ENCODE measurements at regions not wholly inside any gene's neighbourhood (a gene's known extent, or its start where the extent isn't known, plus 50 kb on each side); places are given as distances from the start of the nearest gene placed in this dataset.

DNA sequence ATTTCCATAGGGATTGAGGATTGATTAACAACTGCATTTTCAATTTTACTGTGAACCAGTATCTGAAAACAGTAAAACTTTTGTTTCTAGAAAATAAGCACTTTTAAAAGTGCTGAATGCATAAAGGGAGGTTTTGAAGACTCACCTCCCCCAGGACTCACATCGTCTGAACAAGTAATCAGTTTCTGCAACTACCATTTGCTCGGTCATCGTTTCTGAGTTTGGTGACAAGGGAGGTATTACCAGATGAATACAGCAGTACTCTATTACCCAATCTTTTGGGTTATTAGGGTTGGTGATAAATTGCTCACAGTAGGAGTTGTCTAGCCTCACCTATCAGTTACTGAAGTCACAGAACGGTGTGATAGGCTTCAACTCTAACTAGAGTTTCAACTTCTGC lies 234.5 kb upstream of the FN1 start:
- H3K27ac ChIP-seq (replicated peaks) = no peak overlapping the region
- no peak for TF ChIP-seq GABPA (IDR thresholded peaks at IDR 0.05; ENCODE audit: low read depth)
- no peak for TF ChIP-seq POLR2AphosphoS5 (IDR thresholded peaks at IDR 0.05; ENCODE audit: low read depth)
- TF ChIP-seq, protein P1, sequence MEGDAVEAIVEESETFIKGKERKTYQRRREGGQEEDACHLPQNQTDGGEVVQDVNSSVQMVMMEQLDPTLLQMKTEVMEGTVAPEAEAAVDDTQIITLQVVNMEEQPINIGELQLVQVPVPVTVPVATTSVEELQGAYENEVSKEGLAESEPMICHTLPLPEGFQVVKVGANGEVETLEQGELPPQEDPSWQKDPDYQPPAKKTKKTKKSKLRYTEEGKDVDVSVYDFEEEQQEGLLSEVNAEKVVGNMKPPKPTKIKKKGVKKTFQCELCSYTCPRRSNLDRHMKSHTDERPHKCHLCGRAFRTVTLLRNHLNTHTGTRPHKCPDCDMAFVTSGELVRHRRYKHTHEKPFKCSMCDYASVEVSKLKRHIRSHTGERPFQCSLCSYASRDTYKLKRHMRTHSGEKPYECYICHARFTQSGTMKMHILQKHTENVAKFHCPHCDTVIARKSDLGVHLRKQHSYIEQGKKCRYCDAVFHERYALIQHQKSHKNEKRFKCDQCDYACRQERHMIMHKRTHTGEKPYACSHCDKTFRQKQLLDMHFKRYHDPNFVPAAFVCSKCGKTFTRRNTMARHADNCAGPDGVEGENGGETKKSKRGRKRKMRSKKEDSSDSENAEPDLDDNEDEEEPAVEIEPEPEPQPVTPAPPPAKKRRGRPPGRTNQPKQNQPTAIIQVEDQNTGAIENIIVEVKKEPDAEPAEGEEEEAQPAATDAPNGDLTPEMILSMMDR (IDR thresholded peaks at IDR 0.05; ENCODE audit: insufficient read depth, low read length) = no peak
- no peak for TF ChIP-seq SPI1 (IDR thresholded peaks at IDR 0.05; ENCODE audit: borderline replicate concordance, low read depth)
- TF ChIP-seq, protein P2, sequence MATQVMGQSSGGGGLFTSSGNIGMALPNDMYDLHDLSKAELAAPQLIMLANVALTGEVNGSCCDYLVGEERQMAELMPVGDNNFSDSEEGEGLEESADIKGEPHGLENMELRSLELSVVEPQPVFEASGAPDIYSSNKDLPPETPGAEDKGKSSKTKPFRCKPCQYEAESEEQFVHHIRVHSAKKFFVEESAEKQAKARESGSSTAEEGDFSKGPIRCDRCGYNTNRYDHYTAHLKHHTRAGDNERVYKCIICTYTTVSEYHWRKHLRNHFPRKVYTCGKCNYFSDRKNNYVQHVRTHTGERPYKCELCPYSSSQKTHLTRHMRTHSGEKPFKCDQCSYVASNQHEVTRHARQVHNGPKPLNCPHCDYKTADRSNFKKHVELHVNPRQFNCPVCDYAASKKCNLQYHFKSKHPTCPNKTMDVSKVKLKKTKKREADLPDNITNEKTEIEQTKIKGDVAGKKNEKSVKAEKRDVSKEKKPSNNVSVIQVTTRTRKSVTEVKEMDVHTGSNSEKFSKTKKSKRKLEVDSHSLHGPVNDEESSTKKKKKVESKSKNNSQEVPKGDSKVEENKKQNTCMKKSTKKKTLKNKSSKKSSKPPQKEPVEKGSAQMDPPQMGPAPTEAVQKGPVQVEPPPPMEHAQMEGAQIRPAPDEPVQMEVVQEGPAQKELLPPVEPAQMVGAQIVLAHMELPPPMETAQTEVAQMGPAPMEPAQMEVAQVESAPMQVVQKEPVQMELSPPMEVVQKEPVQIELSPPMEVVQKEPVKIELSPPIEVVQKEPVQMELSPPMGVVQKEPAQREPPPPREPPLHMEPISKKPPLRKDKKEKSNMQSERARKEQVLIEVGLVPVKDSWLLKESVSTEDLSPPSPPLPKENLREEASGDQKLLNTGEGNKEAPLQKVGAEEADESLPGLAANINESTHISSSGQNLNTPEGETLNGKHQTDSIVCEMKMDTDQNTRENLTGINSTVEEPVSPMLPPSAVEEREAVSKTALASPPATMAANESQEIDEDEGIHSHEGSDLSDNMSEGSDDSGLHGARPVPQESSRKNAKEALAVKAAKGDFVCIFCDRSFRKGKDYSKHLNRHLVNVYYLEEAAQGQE (IDR thresholded peaks at IDR 0.05; ENCODE audit: insufficient replicate concordance, low read depth) = no peak
- peaks cover 4% of the 10 kb centered on the region for H3K27me3 ChIP-seq (ENCODE audit: insufficient read depth, poor library complexity, severe bottlenecking)
- no peak for DNase-seq (ENCODE audit: low read depth in 1 of 2, low spot score in 1 of 2)
- H3K4me3 ChIP-seq (replicated peaks; ENCODE audit: insufficient read depth, low read length) = no peak overlapping the region

DNA sequence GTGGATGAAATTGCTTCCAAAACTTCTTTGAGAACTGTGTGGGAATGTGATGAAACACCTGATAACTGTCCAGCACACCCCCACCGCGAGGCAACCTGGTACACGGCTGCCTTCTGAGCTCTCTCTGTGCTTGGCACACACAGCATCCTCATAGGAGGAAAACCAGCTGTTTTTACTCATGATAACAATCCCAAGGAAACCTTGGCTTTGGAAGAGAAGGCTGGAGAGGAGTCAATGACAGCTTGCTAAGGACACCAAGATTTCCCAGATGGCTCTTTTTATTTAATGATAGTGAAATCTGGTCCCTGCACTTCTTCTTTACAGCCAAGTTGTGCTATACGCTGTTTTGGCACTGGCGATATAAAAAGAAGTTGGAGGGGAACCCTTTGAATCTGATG lies 232.5 kb upstream of the FN1 start:
- Histone ChIP-seq H3K27ac (replicated peaks) (no peak overlapping the region), H3K4me3 (replicated peaks; ENCODE audit: insufficient read depth, low read length) (no peak overlapping the region), H3K27me3 (ENCODE audit: insufficient read depth, poor library complexity, severe bottlenecking) (peaks cover 4% of the 10 kb centered on the region)
- TF ChIP-seq, protein P1 (IDR thresholded peaks at IDR 0.05; ENCODE audit: insufficient read depth, low read length) = no peak
- DNase-seq (ENCODE audit: low read depth in 1 of 2, low spot score in 1 of 2) = no peak

DNA sequence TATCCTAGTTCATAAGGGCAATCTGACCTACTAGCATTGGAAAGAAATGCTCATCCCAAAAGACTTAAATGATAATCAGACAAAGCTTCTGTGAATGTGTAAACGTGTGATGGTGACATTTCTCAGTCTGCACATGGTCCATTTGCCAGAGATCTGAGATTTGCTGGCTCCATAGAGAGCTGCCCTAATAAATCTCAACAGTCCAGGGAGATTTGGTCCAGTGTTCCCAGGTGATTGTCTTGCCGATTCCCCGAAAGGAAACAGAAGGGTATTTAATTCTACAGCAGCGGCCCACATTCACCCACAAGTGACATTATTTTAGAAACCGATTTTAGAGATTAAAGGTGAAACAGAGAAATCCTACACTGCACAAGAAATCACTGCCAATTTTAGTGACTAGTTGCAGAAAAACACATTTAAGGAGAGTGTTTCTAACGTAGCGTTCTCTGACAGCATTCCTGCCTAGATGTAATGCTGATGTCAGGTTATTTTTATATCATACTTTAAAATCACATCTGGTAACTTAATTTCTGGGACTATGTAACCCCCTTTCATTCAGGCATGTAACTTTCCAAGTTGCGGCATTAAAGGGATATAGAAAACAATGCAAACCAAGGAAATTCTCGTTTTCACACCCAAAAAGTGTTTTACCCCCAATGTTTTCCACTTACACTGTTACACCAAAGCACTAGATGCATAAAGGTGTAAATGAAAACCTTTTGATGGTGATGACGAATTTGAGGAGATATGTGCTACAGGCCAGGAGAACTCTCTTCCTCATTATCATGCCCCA lies 231.9 kb upstream of the FN1 start:
- H3K27ac ChIP-seq (replicated peaks) = no peak overlapping the region
- no peak for TF ChIP-seq SPI1 (IDR thresholded peaks at IDR 0.05; ENCODE audit: borderline replicate concordance, low read depth)
- no peak for TF ChIP-seq GABPA (IDR thresholded peaks at IDR 0.05; ENCODE audit: low read depth)
- TF ChIP-seq, protein P1 (IDR thresholded peaks at IDR 0.05; ENCODE audit: insufficient read depth, low read length) = no peak
- TF ChIP-seq, protein P2 (IDR thresholded peaks at IDR 0.05; ENCODE audit: insufficient replicate concordance, low read depth) = no peak
- no peak for TF ChIP-seq POLR2AphosphoS5 (IDR thresholded peaks at IDR 0.05; ENCODE audit: low read depth)
- H3K4me3 ChIP-seq (replicated peaks; ENCODE audit: insufficient read depth, low read length) = no peak overlapping the region
- no peak for DNase-seq (ENCODE audit: low read depth in 1 of 2, low spot score in 1 of 2)
- peaks cover 4% of the 10 kb centered on the region for H3K27me3 ChIP-seq (ENCODE audit: insufficient read depth, poor library complexity, severe bottlenecking)

Data from HL-60 (cell line).